Heart left ventricle (tissue), 16 donors: ENCODE measurements at regions not wholly inside any gene's neighbourhood (a gene's known extent, or its start where the extent isn't known, plus 50 kb on each side); places are given as distances from the start of the nearest gene placed in this dataset.

Experiments
- ATAC-seq, 4 donors: fragments of 200-7000 bp; cut with Tn5 transposase; one replicate each; pipeline ENCODE4 v1.9.1; 2020 to 2022; ENCODE audit warnings: moderate library complexity in 4 of 4, mild to moderate bottlenecking in 3 of 4, moderate number of reproducible peaks in 1 of 4
- DNase-seq, 5 donors: peaks; one replicate each; pipeline ENCODE4 v3.0.0-alpha.2; 2020
- H3K27ac ChIP-seq, 12 donors: fragments of 200-600 bp; sonication (generic) in 4 of 12; one replicate each; pipeline versions ENCODE4 v1.5.0 to v1.8.0; 2016 to 2022; ENCODE audit warnings: mild to moderate bottlenecking in 2 of 12
- H3K27me3 ChIP-seq, 9 donors: fragments of 200-600 bp; sonication (generic) in 2 of 9; one replicate each; pipeline versions ENCODE4 v1.5.1 to v1.8.0; 2016 to 2022; ENCODE audit warnings: mild to moderate bottlenecking in 3 of 9
- H3K36me3 ChIP-seq, 9 donors: fragments of 200-600 bp; sonication (generic) in 2 of 9; one replicate each; pipeline versions ENCODE4 v1.5.0 to v1.8.0; 2018 to 2022; ENCODE audit warnings: mild to moderate bottlenecking in 2 of 9
- H3K4me1 ChIP-seq, 12 donors: fragments of 200-600 bp; sonication (generic) in 4 of 12; one replicate each; pipeline versions ENCODE4 v1.5.0 to v1.8.0; 2016 to 2022; ENCODE audit warnings: mild to moderate bottlenecking in 3 of 12
- H3K4me3 ChIP-seq, 12 donors: fragments of 200-600 bp; sonication (generic) in 4 of 12; one replicate each; pipeline versions ENCODE4 v1.5.0 to v1.8.0; 2017 to 2022; ENCODE audit warnings: mild to moderate bottlenecking in 9 of 12, moderate library complexity in 4 of 12
- H3K9me3 ChIP-seq, 12 donors: fragments of 200-600 bp; sonication (generic) in 4 of 12; one replicate each; pipeline versions ENCODE4 v1.5.0 to v1.8.0; 2016 to 2022; ENCODE audit warnings: mild to moderate bottlenecking in 1 of 12
- CTCF ChIP-seq, 12 donors: fragments of 200-600 bp; sonication (generic) in 4 of 12; IDR thresholded peaks; one replicate each; pipeline versions ENCODE4 v1.5.0 to v1.8.0; 2018 to 2022; ENCODE audit warnings: antibody characterized with exemption in 12 of 12, mild to moderate bottlenecking in 5 of 12
- POLR2A ChIP-seq, 2 donors: fragments of 450-650 bp; IDR thresholded peaks; one replicate each; pipeline ENCODE4 v1.6.1; 2017; ENCODE audit warnings: antibody characterized with exemption in 2 of 2, mild to moderate bottlenecking in 2 of 2, moderate library complexity in 2 of 2
- WGBS, 4 donors: extraction: QIAGEN DNeasy Blood & Tissue Kit in 2 of 4; methylation state at CpG; one replicate each; pipeline versions ENCODE4 v1.1.5 to v1.1.7; 2013 to 2018; 5-methylcytosine and 5-hydroxymethylcytosine counted together
- intact Hi-C, 10 donors: fragments of 100-400 bp; cut with DNase I; formaldehyde crosslinking; loops; one replicate each; pipeline versions ENCODE4 v1.11.1 to v1.14.2; 2022
- donor health status: ischemic (EF 13 %, LVEDD 7.1; RV severe dilation, severe dysfunction).
- donor health status: healthy with polysubstance abuse.
- donor health status: DM: no; HTN: yes; CAD: no.
- donor health status: DM: no; HTN: no; CAD: no.
- donor health status: ischemic (EF 25% LVEDD 6.9; RV normal size, moderate dysfunction).
- donor health status: ischemic (EF 25% LVEDD 5.7; RV mildly dilated, moderate dysfunction).
- donor health status: healthy.
- donor health status: DM: yes; HTN: yes; CAD: no.
- donor health status: ischemic (EF 35%, LVEDD 5.7; RV mildly dilated, moderate dysfunction).
- donor health status: nonischemic (EF 11% LVEDD 7.7; RV severe dilation, severe dysfunction).
- donor health status: DM: yes; HTN: yes; CAD: no.
- donor health status: PGD.
- donor health status: ischemic (EF 29% LVEDD 5.4; RV normal size, mild dysfunction).
- donor health status: nonischemic (EF 23%, LVEDD 6.1; RV moderate dilation, normal function).

GRCh38 chr18:43392168-43392567 is 114.9 kb upstream of the SYT4 start:
- no peak for TF ChIP-seq POLR2A (IDR thresholded peaks at IDR 0.05)
- Histone ChIP-seq H3K9me3 (no peaks in the 10 kb centered on the region), H3K27me3 (peaks cover 0 to 3% (median 0%) of the 10 kb centered on the region in 9 donors), H3K4me3 (no peak overlapping the region), H3K27ac (no peak overlapping the region), H3K4me1 (no peaks in the 10 kb centered on the region), H3K36me3 (no peaks in the 10 kb centered on the region)
- DNase-seq (no peak), ATAC-seq (no peak)
- intact Hi-C loops = loop anchor here in 3 of 10 donors (10.0 kb wide), 3 partner anchors 117 to 1277 kb away; partner anchors contain the start of gene SYT4 (in 1 of the 3)
- 67 to 75% (median 73%) methylated on average over 3 of the region's 3 CpGs for WGBS, 4 donors

- DNase-seq (peak in 1 of 5 donors; percentile 21), ATAC-seq (peak in 1 of 4 donors; percentile 67)
- Histone ChIP-seq H3K9me3 (no peaks in the 10 kb centered on the region), H3K27ac (no peak overlapping the region), H3K4me1 (no peaks in the 10 kb centered on the region), H3K27me3 (peaks cover 0 to 3% (median 0%) of the 10 kb centered on the region in 9 donors), H3K4me3 (no peak overlapping the region), H3K36me3 (no peaks in the 10 kb centered on the region)
- intact Hi-C loops = loop anchor here in 3 of 10 donors (10.0 kb wide), 3 partner anchors 118 to 1278 kb away; partner anchors contain the start of gene SYT4 (in 1 of the 3)
- TF ChIP-seq CTCF (IDR thresholded peaks at IDR 0.05) = no peak
- TF ChIP-seq POLR2A (IDR thresholded peaks at IDR 0.05) = no peak
- 68 to 77% (median 72%) methylated on average over 2 of the region's 2 CpGs for WGBS, 4 donors
These were observed 115.9 kb upstream of the SYT4 start for GRCh38 chr18:43393174-43393573.

- WGBS, 4 donors = 3 to 9% (median 5%) methylated on average over 1 of the region's 1 CpG
- ATAC-seq = no peak
- intact Hi-C loops = loop anchor here in 4 of 10 donors (5.0 to 10.0 kb wide), 4 partner anchors 121 to 1284 kb away; partner anchors contain the start of gene SYT4 (in 1 of the 4)
- H3K4me3 ChIP-seq = no peak overlapping the region
- H3K4me1 ChIP-seq = no peaks in the 10 kb centered on the region
- no peaks in the 10 kb centered on the region for H3K36me3 ChIP-seq
- no peak for DNase-seq
- TF ChIP-seq CTCF (IDR thresholded peaks at IDR 0.05) = peak in 8 of 12 donors; percentile 14 to 50 (median 44)
- no peak for TF ChIP-seq POLR2A (IDR thresholded peaks at IDR 0.05)
- H3K9me3 ChIP-seq = no peaks in the 10 kb centered on the region
- peaks cover 0 to 3% (median 0%) of the 10 kb centered on the region in 9 donors for H3K27me3 ChIP-seq
- no peak overlapping the region for H3K27ac ChIP-seq
These were observed 119.0 kb upstream of the SYT4 start for GRCh38 chr18:43396266-43396665.

GRCh38 chr18:43398601-43399000 is 121.3 kb upstream of the SYT4 start:
- no peak overlapping the region for H3K27ac ChIP-seq
- no peaks in the 10 kb centered on the region for H3K4me1 ChIP-seq
- no peak for ATAC-seq
- H3K9me3 ChIP-seq = no peaks in the 10 kb centered on the region
- no peak overlapping the region for H3K4me3 ChIP-seq
- DNase-seq = no peak
- 87 to 98% (median 95%) methylated on average over 1 of the region's 1 CpG for WGBS, 4 donors
- no peaks in the 10 kb centered on the region for H3K36me3 ChIP-seq
- intact Hi-C loops = loop anchor here in 4 of 10 donors (5.0 to 10.0 kb wide), 4 partner anchors 124 to 1286 kb away; partner anchors contain the start of gene SYT4 (in 1 of the 4)
- peaks cover 0 to 3% (median 0%) of the 10 kb centered on the region in 9 donors for H3K27me3 ChIP-seq
- TF ChIP-seq CTCF (IDR thresholded peaks at IDR 0.05) (no peak), POLR2A (IDR thresholded peaks at IDR 0.05) (no peak)

GRCh38 chr18:43405097-43405496 is 127.8 kb upstream of the SYT4 start:
- no peaks in the 10 kb centered on the region for H3K9me3 ChIP-seq
- H3K4me1 ChIP-seq = no peaks in the 10 kb centered on the region
- TF ChIP-seq CTCF (IDR thresholded peaks at IDR 0.05) = no peak
- TF ChIP-seq POLR2A (IDR thresholded peaks at IDR 0.05) = no peak
- H3K27ac ChIP-seq = no peak overlapping the region
- no peaks in the 10 kb centered on the region for H3K27me3 ChIP-seq
- WGBS, 4 donors = 74 to 84% (median 75%) methylated on average over 1 of the region's 1 CpG
- intact Hi-C loops = loop anchor here in 1 of 10 donors (10.0 kb wide), 1 partner anchor 60 kb away; no protein-coding TSS in a partner anchor
- DNase-seq (no peak), ATAC-seq (no peak)
- no peaks in the 10 kb centered on the region for H3K36me3 ChIP-seq
- no peak overlapping the region for H3K4me3 ChIP-seq
